ENCODE measurements at regions not wholly inside any gene's neighbourhood (a gene's known extent, or its start where the extent isn't known, plus 50 kb on each side); places are given as distances from the start of the nearest gene placed in this dataset.
A peak's percentile ranks its signal among the peaks of the same experiment; 100 is the strongest.

DNA sequence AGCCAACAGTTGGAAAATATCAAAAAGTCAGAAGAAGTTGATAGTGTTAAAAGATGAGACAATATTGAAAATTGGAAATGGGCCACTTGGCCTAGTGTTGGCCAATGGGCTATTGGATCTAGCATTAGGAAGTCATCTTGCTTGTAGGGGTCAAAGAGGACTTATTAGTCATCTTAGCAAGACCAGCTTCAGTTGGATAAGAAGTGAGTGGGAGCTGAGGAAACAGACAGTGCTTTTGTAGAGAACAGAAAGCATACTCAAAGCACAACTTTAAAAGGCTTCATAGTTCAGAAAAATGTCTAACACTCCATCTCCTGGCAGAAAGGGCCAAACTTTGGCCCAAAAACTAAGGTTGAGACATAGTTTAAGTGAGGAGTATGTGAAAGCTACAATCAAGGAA, 139.9 kb upstream of the PKN2 start:
- Mint-ChIP-seq H3K36me3 (ENCODE audit: low read depth) (no peaks in the 10 kb centered on the region), H3K4me1 (ENCODE audit: low read depth) (no peaks in the 10 kb centered on the region), H3K4me3 (no peak overlapping the region), H3K27me3 (ENCODE audit: insufficient read depth) (no peaks in the 10 kb centered on the region; the same call in 1 of the 2 replicates), H3K9me3 (peaks cover 14% of the 10 kb centered on the region), H3K27ac (no peak overlapping the region)
- no peak for DNase-seq
- TF ChIP-seq, protein P1, sequence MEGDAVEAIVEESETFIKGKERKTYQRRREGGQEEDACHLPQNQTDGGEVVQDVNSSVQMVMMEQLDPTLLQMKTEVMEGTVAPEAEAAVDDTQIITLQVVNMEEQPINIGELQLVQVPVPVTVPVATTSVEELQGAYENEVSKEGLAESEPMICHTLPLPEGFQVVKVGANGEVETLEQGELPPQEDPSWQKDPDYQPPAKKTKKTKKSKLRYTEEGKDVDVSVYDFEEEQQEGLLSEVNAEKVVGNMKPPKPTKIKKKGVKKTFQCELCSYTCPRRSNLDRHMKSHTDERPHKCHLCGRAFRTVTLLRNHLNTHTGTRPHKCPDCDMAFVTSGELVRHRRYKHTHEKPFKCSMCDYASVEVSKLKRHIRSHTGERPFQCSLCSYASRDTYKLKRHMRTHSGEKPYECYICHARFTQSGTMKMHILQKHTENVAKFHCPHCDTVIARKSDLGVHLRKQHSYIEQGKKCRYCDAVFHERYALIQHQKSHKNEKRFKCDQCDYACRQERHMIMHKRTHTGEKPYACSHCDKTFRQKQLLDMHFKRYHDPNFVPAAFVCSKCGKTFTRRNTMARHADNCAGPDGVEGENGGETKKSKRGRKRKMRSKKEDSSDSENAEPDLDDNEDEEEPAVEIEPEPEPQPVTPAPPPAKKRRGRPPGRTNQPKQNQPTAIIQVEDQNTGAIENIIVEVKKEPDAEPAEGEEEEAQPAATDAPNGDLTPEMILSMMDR (IDR thresholded peaks at IDR 0.05), result no peak

DNA sequence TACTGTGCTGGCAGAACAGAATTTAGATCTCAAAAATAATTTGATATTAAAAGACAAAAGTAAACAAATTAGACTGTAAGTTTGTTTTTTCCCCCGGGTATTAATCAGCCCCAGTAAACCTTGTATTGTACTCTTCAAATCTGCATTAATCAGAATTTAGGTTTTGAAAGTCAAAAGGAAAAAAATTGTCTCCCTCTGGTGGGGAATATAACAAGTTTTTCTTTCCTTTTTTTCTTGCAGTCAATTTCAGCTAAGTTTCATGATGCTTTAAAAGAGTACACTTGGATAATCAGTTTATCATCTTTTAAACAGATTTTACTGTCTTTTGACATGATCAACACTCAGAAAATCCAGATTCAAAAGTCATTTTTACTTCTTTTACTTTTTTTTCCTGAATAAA, 134.5 kb upstream of the PKN2 start:
- DNase-seq, result peak; percentile 1
- Mint-ChIP-seq H3K4me3 (no peak overlapping the region), H3K27me3 (ENCODE audit: insufficient read depth) (no peaks in the 10 kb centered on the region; the same call in 1 of the 2 replicates), H3K4me1 (ENCODE audit: low read depth) (no peaks in the 10 kb centered on the region), H3K36me3 (ENCODE audit: low read depth) (no peaks in the 10 kb centered on the region), H3K27ac (no peak overlapping the region), H3K9me3 (no peaks in the 10 kb centered on the region; the same call in 1 of the 2 replicates)
- TF ChIP-seq, protein P1 (IDR thresholded peaks at IDR 0.05), result peak; percentile 63

DNA sequence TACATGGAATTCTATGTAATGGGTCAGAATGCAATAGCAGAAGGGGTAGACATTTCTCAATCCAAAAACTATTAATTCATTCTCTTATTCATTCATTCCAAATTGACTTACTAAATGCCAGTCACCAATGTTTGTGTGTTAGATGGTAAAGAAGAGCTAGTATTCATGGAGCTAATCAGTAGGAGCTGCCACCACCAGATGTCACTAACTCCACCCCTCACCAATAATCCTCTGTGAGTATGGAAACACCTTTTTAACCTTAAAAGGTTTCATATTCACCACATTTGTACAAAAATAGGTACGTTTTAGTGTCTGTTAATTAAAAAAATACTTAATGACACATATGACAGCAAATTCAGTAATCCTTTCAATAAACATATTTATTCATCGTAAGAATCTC, 131.8 kb upstream of the PKN2 start:
- Mint-ChIP-seq H3K27ac (no peak overlapping the region), H3K4me3 (no peak overlapping the region), H3K27me3 (ENCODE audit: insufficient read depth) (no peaks in the 10 kb centered on the region; the same call in 1 of the 2 replicates), H3K9me3 (no peaks in the 10 kb centered on the region), H3K36me3 (ENCODE audit: low read depth) (no peaks in the 10 kb centered on the region), H3K4me1 (ENCODE audit: low read depth) (no peaks in the 10 kb centered on the region)
- TF ChIP-seq, protein P1 (IDR thresholded peaks at IDR 0.05), result no peak
- no peak for DNase-seq

DNA sequence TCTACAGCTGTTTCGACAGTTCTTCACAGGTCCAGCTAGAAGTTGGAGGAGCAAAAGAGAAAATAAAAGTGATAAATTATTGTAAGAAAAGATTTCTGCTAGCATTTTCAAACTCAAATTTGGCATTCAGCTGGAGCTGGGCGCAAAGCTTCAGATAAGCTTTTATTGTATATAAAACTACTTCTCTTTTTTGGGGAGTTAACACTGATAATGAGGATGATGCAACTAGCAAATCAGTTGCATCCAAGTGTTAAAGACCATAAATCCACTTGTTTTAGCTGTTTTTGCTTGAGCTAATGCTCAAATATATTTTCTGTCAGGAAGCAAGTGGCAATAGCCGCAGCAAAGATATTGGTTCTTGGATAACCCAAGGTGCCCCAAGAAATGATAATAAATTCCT, 127.1 kb upstream of the PKN2 start:
- H3K36me3 Mint-ChIP-seq (ENCODE audit: low read depth), result no peaks in the 10 kb centered on the region

DNA sequence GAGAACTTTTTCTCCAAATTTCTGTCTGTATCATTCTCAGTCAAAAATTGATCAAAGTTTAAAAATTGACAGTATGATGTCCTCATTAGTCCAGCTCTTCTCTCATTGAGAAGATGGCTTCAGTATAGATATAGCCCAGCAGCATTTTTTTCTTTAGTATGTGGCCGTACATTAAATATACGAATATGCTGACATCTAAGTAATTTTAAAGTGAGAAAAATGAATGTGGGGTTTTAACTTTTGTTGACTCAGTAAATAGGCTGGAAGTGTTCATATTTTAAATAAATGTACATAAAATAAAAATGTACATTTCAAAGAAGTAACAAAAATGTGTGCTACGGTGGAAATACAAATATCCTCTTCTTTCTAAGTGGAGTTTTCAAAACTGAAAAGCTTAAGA, 123.5 kb upstream of the PKN2 start:
- H3K4me1 Mint-ChIP-seq (ENCODE audit: low read depth), result no peaks in the 10 kb centered on the region
- TF ChIP-seq, protein P1 (IDR thresholded peaks at IDR 0.05), result no peak
- no peak overlapping the region for H3K27ac Mint-ChIP-seq
- DNase-seq, result no peak
- H3K4me3 Mint-ChIP-seq, result no peak overlapping the region
- no peaks in the 10 kb centered on the region for H3K9me3 Mint-ChIP-seq
- no peaks in the 10 kb centered on the region for H3K36me3 Mint-ChIP-seq (ENCODE audit: low read depth)
- H3K27me3 Mint-ChIP-seq (ENCODE audit: insufficient read depth), result no peaks in the 10 kb centered on the region

More for the DNA sequence above, 127.1 kb upstream of the PKN2 start:
- no peaks in the 10 kb centered on the region for H3K4me1 Mint-ChIP-seq (ENCODE audit: low read depth)
- no peaks in the 10 kb centered on the region for H3K27me3 Mint-ChIP-seq (ENCODE audit: insufficient read depth)
- H3K27ac Mint-ChIP-seq, result no peak overlapping the region
- TF ChIP-seq, protein P1 (IDR thresholded peaks at IDR 0.05), result no peak
- DNase-seq, result no peak
- H3K4me3 Mint-ChIP-seq, result no peak overlapping the region
- no peaks in the 10 kb centered on the region for H3K9me3 Mint-ChIP-seq

DNA sequence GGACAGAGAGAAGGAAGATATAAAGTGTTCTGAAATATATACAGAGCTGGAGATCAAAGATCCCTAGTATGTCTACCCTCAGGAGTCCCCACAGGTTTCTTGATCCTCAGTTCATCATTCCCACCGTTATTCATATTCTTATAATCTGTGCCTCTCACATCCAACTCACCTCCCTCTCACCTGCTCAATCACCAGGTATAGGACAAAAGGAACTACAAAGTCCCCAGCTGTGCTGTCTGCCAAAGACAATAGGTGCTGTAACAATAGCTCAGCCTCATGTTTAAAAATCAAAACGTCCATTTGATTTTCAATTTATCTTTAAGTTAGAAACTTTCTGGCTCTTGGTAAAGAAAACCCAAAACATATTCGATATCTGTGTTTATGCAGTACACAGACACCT, 121.1 kb upstream of the PKN2 start:
- DNase-seq, result no peak
- H3K27ac Mint-ChIP-seq, result no peak overlapping the region
- no peaks in the 10 kb centered on the region for H3K4me1 Mint-ChIP-seq (ENCODE audit: low read depth)
- H3K27me3 Mint-ChIP-seq (ENCODE audit: insufficient read depth), result no peaks in the 10 kb centered on the region
- TF ChIP-seq, protein P1 (IDR thresholded peaks at IDR 0.05), result no peak
- no peak overlapping the region for H3K4me3 Mint-ChIP-seq
- no peaks in the 10 kb centered on the region for H3K36me3 Mint-ChIP-seq (ENCODE audit: low read depth)
- H3K9me3 Mint-ChIP-seq, result no peaks in the 10 kb centered on the region
